ENCODE measurements at regions not wholly inside any gene's neighbourhood (a gene's known extent, or its start where the extent isn't known, plus 50 kb on each side); places are given as distances from the start of the nearest gene placed in this dataset.

- no peak for DNase-seq
Measured at GRCh38 chr18:37624318-37624717, 58.7 kb upstream of the CELF4 start.

GRCh38 chr18:37619964-37620363, 54.4 kb upstream of the CELF4 start:
- DNase-seq = no peak

GRCh38 chr18:37617623-37618022, 52.0 kb upstream of the CELF4 start:
- no peak for DNase-seq

Data from CD4-positive, alpha-beta T cell treated with Interleukin-17A for 4 hours (primary cell).